ENCODE measurements at regions not wholly inside any gene's neighbourhood (a gene's known extent, or its start where the extent isn't known, plus 50 kb on each side); places are given as distances from the start of the nearest gene placed in this dataset.

DNA sequence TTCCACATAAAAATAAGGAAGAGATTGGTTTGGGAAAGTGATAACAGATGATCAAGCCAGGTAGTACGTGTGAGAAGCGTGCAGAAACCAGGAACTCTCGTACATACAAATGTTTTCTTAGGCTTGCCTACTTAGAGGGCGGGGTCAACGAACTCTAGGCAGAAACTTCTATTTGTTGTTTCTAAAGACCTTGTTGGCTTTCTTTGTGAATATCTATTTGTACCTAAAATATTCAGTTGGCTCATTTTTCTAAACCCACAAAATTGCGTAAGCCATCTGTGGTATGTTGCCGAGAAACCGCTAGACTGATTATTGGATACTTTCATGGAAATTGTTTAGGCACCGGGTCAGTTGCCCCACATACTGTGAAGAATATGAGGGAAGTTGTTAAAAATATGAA is 458.5 kb downstream of the MAT2B start:
- no peak for DNase-seq

DNA sequence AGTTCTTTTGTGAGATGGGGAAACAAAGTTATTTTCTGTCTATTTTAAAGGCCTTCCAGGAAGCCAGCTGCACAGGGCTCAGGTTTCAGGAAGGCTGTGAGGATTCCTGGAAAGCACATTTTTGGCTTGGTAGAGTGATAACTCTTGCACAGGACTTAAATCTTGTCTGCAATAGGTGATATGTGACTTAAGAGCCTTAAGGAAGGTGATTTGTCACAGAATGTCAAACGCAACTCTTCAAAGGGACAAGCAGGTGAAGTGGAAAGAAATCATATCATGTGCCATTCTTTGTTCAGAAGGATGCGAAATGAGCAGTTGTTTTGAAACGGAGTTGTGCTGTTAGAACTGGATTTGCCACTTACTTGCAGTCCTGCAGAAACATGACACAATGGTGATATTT is 459.3 kb downstream of the MAT2B start:
- DNase-seq, result no peak

- no peak for DNase-seq
These were observed 461.8 kb downstream of the MAT2B start for GRCh38 chr5:163967268-163967667.

DNA sequence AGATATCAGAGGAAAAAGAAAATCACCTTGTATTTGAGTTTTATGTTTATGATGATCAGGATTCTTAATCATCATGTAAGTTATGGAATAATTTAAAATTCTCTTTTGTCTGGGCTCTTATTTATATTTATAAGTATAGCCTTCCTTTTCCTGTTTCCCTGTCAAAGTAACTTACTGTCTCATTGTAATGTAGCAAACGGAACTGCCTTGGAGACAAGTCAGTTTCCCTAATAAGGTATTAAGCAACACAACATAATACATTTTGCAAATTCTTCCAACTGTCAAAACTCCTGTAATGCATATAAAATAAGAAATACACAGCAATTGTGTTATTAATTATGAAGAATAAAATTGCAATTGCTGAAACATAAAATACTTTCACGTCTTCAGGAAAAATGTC is 463.2 kb downstream of the MAT2B start:
- no peak for DNase-seq

DNA sequence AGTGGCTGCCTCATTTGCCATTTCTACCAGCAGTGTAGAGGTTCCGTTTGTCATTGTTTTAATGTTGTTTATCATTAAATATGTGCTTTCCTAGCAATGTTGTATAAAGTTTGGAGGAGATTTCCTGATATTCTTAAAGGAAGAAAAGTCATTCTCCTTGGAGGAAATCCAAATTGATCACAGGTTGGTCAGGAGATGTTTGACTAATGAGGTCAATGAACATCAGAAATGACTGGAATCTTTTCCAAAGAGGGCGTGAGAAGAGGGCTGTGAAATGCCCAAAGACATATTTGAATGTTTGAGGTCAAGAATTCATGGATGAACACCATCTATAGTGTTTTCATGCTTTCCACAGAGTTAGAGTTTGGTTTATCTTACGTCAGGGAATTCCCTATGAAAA is 471.3 kb downstream of the MAT2B start:
- DNase-seq, result no peak

- DNase-seq, result peak; percentile 1 to 17
These were observed 473.5 kb downstream of the MAT2B start for GRCh38 chr5:163978897-163979296.

DNA sequence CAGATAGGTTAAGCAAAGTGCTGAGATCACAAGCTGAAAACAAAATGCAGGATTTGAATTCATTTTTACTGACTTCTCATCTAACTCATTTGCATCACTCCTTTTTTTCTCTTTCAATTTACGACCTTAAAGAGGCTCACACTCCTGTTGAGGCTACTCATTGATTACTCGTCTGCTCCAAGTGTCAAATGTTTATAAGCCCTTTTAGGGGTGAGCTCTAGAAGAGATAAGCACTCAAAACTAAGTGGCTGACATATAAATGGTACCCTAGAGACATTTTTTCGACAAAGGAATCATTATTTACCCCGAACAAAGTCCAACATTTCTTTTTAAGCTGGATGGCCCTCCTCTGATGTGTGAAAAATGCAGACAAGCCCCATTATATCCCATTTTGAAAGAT is 483.1 kb downstream of the MAT2B start:
- DNase-seq, result peak; percentile 14 to 22

- no peak for DNase-seq
These were observed 487.7 kb downstream of the MAT2B start for GRCh38 chr5:163993126-163993525.

GRCh38 chr5:163995206-163995605 is 489.8 kb downstream of the MAT2B start:
- no peak for DNase-seq

- no peak for DNase-seq
These were observed 492.5 kb downstream of the MAT2B start for GRCh38 chr5:163997965-163998364.

- DNase-seq, result no peak
These were observed 494.8 kb downstream of the MAT2B start for GRCh38 chr5:164000241-164000640.

- no peak for DNase-seq
These were observed 495.4 kb downstream of the MAT2B start for GRCh38 chr5:164000819-164001218.

GRCh38 chr5:164002214-164002613 is 496.8 kb downstream of the MAT2B start:
- no peak for DNase-seq

- no peak for DNase-seq
These were observed 497.2 kb downstream of the MAT2B start for GRCh38 chr5:164002628-164003027.

GRCh38 chr5:164005071-164005470 is 499.7 kb downstream of the MAT2B start:
- no peak for DNase-seq

DNA sequence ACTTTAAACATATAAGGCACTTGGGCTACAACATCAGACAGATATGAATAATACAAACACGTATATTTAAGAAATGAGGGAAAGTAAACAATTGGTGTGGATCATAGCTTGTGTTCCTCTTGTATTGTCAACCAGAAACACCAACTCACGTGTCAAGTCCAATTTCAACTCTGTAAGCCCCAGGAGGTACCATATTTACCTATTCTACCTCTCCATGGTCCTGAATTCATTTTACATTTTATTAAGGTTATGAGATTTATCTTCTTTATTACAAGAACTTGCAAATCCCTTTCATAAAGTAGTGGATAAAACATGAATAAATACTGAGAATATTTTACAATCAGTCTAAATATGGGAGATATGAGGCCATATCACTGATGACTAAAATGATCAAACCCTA is 501.6 kb downstream of the MAT2B start:
- no peak for DNase-seq

GRCh38 chr5:164009621-164010020 is 504.2 kb downstream of the MAT2B start:
- DNase-seq, result no peak

- no peak for DNase-seq
These were observed 505.5 kb downstream of the MAT2B start for GRCh38 chr5:164010900-164011299.

GRCh38 chr5:164012371-164012770 is 507.0 kb downstream of the MAT2B start:
- no peak for DNase-seq

- peak; percentile 19 to 68 for DNase-seq
These were observed 507.8 kb downstream of the MAT2B start for GRCh38 chr5:164013077-164013670.

- DNase-seq, result no peak
These were observed 514.7 kb downstream of the MAT2B start for GRCh38 chr5:164020116-164020515.

DNA sequence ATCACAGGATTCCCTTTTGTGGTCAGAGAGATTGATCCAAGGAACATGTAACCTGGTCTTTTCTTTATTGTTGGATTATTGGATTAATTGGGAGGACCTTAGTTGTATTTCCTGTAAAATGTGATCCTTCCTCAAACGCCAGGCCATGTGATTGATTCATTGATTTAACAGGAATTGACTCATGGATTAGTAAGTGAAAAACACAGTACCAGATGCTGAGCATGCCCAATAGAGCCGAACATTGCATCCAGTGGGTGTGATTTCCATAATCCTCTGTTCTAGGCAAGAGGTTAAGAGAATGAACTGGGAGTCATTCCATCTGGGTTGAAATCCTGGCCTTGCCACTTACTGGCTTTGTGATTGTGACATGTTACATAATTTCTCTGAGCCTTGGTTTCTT is 522.3 kb downstream of the MAT2B start:
- DNase-seq, result no peak

GRCh38 chr5:164038128-164038783 is 532.8 kb downstream of the MAT2B start:
- DNase-seq, result no peak

DNA sequence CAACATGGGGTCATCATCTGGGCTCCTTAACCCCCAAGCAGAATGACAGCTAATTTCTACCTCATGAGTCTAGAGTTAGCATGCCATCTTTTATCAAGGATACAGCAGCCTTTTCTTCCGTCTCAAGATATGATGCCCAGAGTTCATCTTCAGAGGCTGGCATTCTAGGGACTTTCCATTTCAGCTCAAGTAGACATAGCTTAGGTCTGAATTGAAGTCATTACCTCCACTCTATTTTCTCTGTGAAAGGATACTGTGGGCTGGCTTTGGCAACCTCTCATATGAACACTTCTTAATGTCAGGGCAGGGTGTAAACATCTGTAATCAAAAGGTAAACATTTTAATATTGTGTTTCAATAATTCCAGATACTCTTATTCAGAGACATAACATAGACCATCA is 535.7 kb downstream of the MAT2B start:
- no peak for DNase-seq

GRCh38 chr5:164048359-164048926 is 543.0 kb downstream of the MAT2B start:
- no peak for DNase-seq

Measured in NCI-H526 (cell line).